HG02852 (cell line): ENCODE measurements at regions not wholly inside any gene's neighbourhood (a gene's known extent, or its start where the extent isn't known, plus 50 kb on each side); places are given as distances from the start of the nearest gene placed in this dataset.

Source experiments
- ATAC-seq: cut with Tn5 transposase; IDR thresholded peaks from one replicate; pipeline ENCODE4 v1.9.1; 2021; ENCODE audit warnings: mild to moderate bottlenecking, moderate library complexity; ENCODE audit not compliant: unreplicated experiment

GRCh38 chr21:24290151-24290833, 1317.0 kb downstream of the MRPL39 start:
- peak; percentile 56 for ATAC-seq

GRCh38 chr21:24289539-24289938, 1317.7 kb downstream of the MRPL39 start:
- no peak for ATAC-seq

GRCh38 chr21:24280596-24280995, 1326.7 kb downstream of the MRPL39 start:
- no peak for ATAC-seq

- no peak for ATAC-seq
Measured at GRCh38 chr21:24278711-24279110, 1328.6 kb downstream of the MRPL39 start.

DNA sequence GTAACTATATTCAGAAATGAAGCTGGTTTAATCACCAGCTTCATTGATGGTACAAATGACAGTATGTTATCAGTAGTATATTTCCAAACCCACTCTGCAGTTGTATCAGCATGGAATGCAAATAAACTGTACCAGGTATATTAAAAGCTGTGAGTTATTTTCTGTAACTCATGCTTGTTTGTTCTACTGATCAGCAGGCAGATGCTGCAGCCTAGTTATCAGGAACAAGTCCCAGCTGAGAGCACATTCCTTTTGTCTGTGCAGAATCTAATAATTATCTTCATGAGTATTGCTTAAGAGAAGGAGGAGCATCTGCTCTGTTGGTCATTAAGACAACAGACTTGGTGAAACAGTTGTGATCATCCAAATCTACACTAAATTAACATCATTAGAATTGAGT, 1331.1 kb downstream of the MRPL39 start:
- ATAC-seq: no peak

GRCh38 chr21:24275616-24276015, 1331.7 kb downstream of the MRPL39 start:
- no peak for ATAC-seq

DNA sequence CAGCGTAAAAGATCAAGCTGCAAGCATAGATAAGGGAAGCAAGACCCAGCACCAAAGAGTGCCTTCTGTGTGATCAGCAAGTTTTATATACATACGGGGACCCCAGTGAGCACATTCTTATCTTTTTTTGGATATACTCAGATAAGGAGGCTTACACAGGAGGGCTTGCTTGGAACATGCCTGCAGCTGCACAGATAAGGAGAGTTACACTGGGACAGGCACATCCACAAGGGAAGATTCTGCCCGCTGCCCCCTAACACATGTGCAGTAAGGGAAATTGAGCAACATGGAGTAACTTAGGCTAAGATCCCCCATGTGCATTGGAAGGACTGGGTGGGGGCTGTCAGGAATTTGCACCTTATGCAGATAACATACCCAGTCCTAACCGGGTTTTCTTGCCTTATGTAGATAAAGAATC, 1334.8 kb downstream of the MRPL39 start:
- ATAC-seq: no peak

DNA sequence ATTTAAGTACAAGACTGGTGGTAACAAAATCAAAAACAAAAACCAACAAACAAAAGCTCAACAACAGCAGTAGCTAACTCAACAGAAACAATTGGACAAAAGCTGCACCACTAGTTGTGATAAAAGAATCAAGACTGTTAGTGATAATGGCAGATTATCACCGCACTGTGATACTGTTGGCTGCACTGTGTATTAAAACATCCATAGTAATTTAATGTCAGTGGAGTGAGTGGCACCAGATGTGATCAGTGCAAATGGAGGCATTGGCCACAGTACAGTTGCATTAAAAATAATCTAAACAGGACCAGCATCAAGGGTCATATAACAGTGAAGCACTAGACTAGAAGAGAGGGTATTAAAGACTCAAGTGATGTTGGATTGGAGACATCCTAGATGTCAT, 1341.3 kb downstream of the MRPL39 start:
- no peak for ATAC-seq

DNA sequence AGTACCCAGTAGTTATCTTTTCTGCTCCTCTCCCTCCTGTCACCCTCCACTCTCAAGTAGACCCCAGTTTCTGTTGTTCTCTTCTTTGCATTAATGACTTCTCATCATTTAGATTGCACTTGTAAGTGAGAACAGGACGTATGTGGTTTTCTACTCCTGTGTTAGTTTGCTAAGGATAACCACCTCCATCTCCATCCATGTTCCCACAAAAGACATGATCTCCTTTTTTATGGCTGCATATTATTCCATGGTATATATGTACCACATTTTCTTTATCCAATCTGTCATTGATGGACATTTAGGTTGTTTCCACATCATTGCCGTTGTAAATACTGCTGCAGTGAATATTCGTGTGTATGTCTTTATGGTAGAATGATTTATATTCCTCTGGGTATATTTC, 1346.5 kb downstream of the MRPL39 start:
- no peak for ATAC-seq

GRCh38 chr21:24259241-24259640, 1348.0 kb downstream of the MRPL39 start:
- no peak for ATAC-seq

- ATAC-seq: no peak
Measured at GRCh38 chr21:24255591-24255990, 1351.7 kb downstream of the MRPL39 start.

GRCh38 chr21:24225431-24225830, 1381.8 kb downstream of the MRPL39 start:
- ATAC-seq: no peak

DNA sequence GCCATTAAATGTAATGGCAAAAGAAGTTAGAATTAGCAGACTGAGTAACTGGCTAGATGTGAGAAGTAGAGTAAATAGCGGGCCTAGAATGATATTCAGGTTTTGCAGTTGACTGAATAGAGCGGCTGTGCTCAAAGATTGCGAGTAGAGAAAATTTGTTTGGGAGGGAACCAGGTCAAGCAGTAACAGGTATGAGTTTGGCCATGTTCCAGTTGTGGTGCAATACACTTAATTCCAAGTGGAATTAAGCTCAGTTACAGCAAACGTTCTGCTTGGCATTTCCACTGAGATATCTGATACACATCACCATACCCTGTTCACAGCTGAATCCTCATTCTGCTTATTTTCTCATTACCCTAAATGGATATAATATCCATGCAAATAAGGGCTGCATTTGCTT, 1382.9 kb downstream of the MRPL39 start:
- no peak for ATAC-seq

DNA sequence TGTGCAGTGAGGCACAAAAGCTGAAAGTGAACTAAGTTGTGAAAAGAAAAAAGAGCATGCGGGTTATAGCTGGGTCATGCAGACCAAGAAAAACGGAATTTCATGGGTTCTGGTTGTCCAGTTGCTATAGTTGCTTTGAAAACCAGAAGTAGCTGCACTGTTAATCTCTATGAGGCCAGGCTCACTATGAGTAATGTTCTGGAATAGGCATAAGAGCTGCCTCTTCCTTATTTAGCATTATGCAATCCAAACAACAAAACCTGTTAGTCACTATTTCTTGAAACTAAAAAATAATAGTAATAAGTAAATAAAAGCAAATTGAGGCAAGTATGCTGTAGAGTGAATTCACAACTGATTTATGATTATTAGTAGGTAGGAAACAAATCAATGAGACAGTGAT, 1383.7 kb downstream of the MRPL39 start:
- no peak for ATAC-seq

DNA sequence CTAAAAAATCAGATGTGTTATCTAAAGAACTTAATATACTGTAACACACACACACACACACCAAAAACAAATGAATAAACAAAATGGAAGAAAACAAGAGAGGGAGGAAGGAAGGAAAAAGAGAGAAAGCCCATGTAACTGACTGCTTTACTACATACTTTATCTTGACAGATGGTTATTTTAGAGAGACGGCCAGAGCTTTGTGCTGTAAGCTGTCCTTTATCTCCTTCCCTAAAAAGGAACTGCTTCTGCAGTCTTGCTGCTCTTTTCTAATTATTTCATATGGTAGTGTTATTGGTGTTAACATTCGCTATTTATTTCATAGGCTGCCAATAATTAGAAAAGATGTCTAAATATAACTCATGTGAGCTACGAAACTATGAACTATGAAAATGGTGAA, 1384.6 kb downstream of the MRPL39 start:
- no peak for ATAC-seq

DNA sequence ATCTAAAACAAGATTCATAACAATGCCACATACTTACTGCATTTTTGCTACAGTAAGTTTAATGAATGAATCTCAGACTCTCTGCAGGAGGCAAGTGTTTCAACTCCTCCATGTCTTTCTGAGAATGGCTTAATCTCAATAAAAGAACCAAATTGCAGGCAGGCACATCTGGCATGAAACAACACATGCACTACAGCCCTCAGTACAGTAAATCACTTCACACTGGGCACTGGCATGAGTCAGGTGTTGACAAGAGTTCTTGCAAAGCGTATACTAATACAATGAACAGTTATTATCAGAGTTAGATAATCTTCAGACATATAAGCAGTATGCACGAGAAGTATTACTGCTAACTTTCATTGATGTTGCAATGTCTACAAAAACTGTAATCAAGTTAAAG, 1386.8 kb downstream of the MRPL39 start:
- no peak for ATAC-seq

DNA sequence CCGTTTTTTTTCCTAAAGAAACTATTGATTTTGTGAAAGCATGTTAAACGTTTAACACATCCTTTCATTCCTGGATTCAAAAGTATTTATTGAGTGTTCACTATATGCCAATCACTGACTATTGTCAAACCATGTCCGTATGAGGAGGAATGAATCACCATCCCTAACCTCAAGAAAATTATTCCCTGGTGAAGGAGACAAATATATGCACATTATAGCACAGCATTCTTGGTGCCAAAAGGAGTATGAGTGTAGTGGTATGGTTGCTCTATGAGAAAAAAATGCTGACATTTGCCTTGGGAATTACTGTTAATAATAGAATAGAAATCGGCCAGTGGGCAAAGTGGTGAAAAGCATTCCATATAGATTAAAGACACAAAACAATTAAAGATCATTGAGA, 1390.1 kb downstream of the MRPL39 start:
- ATAC-seq: no peak

DNA sequence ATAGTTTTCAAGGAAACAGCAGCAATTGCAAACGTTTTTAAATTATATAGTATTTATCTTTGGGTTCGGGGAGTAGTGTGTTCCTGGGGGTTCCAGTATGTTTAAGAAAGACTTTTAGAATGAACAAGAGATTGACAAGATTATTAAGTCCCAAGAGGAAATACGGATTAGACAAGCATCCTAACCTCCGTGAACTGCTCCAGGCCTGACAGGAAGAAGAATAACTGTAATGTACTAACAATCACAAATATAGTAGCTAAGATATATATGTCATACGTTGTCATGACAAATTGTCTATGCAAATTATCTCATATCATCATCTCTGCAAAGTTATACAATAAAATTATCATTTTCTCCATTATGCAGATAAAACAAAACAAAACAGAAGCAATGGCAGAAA, 1397.2 kb downstream of the MRPL39 start:
- no peak for ATAC-seq

DNA sequence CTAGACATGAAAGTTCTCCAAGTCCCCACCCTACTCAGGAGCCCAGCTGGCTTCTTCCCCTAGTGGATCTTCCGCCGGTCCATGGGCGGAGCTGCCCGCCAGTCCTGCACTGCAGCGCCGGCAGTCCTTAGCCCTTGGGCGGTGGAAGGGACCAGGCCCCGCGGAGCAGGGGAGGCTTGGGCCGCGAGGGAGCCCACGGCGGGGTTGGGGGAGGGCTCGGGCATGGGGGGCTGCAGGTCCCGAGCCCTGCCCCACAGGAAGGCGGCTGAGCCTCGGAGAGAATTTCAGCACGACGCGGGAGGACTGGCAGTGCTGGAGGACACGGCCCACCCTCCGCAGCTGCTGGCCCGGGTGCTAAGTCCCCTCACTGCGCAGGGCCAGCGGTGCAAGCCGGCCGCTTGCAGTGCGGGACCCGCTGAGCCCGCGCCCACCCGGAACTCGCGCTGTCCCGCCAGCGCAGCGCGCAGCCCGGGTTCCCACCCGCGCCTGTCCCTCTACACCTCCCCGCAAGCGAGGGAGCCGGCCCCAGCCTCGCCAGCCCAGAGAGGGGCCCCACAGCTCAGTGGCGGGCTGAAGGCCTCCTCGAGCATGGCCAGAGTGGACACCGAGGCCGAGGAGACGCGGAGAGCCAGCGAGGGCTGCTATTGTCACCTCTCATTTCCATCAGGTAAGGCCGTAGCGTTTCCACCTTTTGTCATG, 1398.6 kb downstream of the MRPL39 start:
- ATAC-seq: no peak

DNA sequence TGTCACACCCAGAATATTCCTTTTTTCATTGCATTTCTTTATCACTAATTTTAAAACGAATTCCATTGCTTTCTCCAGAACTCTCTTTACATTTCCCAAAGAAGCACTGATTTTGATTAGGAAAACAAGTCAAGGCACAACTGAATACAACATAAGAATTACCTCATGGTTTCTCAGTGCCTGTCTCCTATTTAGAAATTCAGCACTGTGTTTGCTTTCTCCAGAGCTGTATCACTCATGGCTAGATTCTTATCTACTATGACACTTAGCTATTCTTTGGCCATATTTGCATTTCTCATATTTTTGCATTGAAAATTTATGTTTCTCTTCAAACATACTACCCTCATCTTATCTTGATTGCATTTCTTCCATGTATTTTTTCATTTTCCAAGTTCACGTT, 1402.0 kb downstream of the MRPL39 start:
- no peak for ATAC-seq

GRCh38 chr21:24204641-24205040, 1402.6 kb downstream of the MRPL39 start:
- no peak for ATAC-seq

DNA sequence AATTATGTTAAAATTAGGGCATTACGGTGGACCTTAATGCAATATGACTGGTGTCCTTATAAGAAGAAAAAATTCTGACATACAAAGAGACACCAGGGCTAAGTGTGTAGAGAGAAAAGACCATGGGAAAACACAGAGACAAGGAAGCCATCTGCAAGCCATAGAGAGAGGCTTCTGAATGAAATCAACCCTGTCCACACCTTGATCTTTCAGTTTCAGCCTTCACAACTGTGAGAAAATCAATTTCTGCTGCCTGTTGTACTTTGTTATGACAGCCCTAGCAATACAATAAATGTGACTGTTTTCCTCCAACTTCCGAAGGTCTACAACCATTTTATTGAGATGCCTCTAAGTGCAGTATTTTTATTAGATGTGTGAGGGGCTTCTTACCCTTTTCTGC, 1407.2 kb downstream of the MRPL39 start:
- peak; percentile 92 for ATAC-seq

DNA sequence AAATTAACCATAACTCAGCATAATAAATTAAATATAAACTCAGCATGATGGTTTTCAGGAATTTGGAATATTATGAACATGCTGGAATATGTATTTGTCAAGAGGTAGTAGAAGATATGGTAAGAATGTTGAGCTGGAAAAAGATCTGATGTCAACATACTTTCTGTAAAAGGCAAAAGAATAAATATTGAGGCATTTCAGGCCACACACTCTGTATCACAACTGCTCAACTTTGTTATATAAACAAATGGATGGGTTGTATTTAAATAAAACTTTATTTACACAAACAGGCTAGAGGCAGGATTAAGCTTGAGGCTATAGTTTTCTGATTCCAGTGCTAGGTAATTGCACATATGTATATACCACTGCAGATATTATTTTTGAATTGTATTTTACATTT, 1409.4 kb downstream of the MRPL39 start:
- ATAC-seq: no peak
